AG20443 (cell line): ENCODE measurements at regions not wholly inside any gene's neighbourhood (a gene's known extent, or its start where the extent isn't known, plus 50 kb on each side); places are given as distances from the start of the nearest gene placed in this dataset.
A peak's percentile ranks its signal among the peaks of the same experiment; 100 is the strongest.

Experiments
- DNase-seq: peaks from one replicate; pipeline ENCODE4 v3.0.0; 2012; ENCODE audit warnings: low spot score, mixed read lengths

- DNase-seq, result no peak
These were observed 134.6 kb upstream of the SYNDIG1 start for GRCh38 chr20:24334830-24335229.

GRCh38 chr20:24332956-24333355, 136.5 kb upstream of the SYNDIG1 start:
- DNase-seq, result no peak

GRCh38 chr20:24331939-24332338, 137.5 kb upstream of the SYNDIG1 start:
- DNase-seq, result no peak

- DNase-seq, result no peak
These were observed 140.5 kb upstream of the SYNDIG1 start for GRCh38 chr20:24328901-24329300.

- no peak for DNase-seq
These were observed 147.5 kb upstream of the SYNDIG1 start for GRCh38 chr20:24321973-24322372.

GRCh38 chr20:24318569-24319352, 150.7 kb upstream of the SYNDIG1 start:
- no peak for DNase-seq

DNA sequence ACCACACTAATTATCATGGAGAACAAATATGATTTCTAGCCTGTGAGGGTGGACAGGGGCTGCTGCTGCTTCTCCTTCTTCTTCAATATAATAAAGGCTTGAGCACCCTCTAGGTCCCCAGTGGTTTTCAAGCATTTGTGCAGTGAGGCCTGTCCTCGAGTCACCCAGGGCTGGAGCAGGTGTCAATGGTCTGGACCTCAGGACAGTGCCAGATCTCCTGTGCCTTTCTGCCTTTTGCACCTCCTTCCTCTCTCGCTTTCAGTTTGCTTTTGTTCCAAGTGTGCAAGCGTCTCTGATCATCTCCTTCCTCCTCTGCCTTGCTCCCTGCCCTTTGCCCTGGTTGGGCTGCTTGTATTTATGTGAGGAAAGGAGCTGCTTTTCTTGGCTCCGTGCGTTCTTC, 152.2 kb upstream of the SYNDIG1 start:
- no peak for DNase-seq

DNA sequence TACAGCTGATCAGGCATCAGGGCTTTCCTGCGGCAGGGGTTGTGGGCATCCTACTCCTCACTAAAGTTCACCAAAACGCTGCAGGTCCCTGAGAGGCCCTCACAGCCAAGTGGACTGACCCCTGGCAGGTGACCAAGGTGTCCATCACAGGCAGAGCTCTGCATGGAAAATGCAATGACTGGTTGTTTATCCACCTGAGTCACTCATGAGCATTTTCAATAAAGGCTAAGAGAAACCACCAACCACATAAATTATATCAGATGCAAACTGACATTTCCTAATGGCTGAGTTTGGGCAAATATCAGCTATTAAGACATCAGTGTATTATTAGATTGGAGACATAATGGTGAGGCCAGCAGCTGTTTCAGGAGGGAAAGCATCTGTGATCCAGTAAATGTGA, 152.7 kb upstream of the SYNDIG1 start:
- DNase-seq, result no peak

DNA sequence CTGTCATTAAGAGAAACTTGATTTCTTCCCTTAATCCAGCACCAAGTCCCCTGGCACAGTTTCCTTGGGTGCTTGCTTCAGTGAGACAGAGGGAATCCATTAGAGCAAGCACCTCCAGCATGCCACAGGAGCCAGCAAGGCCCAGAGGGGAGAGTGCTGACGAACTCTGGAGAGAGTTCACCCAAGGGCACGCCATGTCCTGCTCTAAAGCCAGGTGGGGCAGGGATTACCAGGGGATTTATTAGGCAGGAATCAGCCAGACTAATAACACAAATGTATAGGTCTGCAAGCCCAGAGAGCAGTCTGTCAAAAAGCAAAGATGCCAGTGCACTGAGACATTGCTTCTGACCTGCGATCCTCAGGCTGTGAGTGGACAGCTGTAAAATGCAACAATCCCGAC, 155.4 kb upstream of the SYNDIG1 start:
- DNase-seq, result no peak

DNA sequence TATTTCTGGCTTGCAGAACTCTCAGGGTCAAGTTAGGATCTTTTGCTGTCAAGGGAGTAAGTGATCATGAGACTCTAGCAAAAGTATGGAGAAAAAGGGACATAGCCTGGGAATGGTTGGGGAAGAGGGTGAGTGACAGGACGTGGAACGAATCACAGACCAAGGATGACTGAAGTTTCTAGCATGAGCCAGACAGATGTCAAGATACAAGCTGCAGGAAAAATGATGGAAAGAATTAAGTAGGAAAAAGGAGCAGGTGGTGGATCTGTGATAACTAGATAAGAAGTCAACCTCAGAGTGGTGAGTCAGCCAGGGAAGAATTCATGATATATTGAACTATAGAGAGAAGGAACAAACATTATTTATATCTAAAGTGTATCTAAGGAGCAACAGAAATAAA, 159.8 kb upstream of the SYNDIG1 start:
- DNase-seq, result no peak

DNA sequence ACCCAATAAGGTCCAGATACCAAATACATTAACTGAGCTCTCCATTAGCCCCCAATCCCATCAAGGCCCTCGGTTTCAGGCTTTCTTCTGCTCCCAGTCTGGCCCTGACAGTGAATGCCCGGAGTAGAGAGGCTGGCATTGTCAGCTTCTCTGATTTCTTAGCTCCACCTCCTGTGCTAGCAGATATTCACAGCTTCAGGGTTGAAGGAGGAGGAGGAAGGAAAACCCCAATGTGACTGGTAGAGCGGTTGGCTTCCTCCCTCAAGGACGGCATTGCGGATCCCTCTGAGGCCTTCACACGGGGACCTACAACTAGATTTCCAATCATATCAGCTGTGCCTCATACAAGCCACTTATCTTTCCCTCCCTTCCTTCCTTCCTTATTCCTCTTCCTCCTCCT, 164.1 kb upstream of the SYNDIG1 start:
- no peak for DNase-seq

- no peak for DNase-seq
These were observed 165.1 kb upstream of the SYNDIG1 start for GRCh38 chr20:24304291-24304690.

DNA sequence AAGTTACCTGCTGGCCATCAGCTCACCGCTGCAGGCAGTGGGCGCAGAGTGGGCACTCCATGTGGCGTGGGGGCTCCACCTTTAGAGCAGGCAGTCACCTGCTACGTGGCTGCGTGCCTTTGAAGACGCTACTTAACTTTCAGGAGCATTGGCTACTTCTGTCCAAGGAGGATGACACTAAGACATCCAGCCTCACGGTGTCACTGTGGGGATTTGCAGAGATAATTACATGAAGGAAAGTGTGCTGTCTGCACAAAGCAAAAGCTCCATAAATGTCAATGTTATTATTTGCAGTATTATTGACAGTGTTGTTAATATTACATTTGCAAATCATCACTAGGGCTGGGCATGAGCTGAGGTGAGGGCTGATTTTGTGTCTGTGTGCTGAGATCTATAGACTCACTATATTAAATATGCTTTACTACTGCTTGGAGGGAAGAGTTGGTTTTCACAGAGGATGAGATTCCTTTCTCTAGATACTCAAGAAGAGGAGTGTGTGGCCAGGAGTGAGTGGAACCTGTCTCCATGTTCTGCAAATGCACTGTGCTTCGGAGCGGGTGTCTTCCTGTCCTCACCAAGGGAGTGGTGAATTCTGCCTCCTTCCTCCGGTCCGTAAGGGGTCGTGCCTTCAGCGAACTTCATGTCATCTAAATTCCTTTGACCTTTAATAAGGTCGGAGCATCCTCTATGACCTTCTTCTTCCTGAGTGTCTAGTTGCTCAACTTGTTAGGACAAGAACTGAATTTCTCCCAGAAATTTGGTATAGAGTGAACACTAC, 165.8 kb upstream of the SYNDIG1 start:
- peak; percentile 29 for DNase-seq

DNA sequence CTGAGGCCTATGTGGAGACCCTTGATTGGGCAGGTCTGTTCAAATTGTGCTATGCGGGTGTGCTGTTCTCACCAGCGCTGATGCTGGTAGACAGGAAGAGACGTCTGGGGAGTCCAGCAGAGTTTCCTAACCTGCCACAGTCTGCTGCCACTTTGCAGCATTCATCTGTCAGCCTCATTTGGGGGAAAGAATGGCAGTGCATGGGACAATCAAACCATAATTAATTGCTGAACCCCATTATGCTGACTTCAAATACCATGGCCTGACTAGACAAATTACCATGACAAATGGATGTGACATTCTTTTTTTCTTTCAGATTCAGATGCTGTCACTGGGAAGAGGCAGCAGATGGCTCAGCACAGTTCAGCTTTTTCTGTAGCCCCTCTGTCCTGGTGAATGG, 171.4 kb upstream of the SYNDIG1 start:
- DNase-seq, result no peak

DNA sequence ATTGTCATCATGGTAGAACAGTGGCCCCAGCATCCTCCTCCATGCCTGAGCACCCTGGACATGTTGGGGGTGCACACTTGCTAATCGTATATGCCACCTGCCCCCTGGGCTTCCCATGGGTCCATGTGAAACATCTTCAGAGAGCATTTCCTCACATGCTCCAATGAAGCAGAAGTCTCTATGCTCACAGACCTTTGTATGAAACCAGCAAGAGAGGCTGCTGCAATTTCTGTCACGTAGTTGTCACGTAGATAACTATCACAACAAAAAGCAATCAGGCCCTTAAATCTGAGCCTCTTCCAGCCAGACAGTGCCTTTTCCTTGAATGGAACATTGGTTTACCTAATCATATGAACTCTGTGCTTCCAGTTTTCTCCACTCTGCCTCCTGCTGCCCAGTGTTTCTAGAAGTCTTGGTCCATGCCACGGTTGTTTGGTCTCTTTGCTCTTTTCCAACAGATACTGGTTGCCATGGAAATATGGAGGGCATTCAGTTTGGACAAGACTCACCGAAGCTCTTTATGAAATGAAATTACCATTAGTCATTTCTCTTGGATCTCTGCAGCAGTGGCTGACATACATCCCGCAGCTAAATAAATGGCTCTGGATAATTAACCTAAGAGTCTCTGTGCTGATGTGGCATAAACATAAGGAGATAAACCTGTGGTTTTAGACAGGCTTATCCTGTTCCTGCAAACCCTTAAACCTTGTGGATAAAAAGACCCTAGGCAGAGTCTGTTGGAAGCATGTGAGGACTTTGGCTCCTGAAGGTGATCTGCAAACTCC, 172.8 kb upstream of the SYNDIG1 start:
- DNase-seq, result no peak

DNA sequence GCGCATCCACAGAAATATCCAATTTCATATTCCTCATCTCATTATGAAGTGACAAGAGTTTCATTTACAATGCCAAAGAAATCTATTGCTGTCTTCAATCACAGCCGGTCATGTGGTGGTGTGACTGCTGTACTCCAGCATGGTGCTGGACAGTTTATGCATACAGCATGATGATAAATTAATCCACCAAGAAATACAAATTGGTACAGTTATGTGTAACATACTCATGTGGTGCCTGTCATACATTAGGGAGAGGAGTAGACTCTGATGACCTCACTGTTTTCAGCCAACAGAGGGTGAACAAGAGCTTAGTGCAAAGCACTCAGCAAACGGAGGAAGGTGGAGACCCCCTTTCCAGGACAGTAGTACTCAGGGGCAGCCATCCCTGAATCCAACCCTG, 178.4 kb upstream of the SYNDIG1 start:
- no peak for DNase-seq

DNA sequence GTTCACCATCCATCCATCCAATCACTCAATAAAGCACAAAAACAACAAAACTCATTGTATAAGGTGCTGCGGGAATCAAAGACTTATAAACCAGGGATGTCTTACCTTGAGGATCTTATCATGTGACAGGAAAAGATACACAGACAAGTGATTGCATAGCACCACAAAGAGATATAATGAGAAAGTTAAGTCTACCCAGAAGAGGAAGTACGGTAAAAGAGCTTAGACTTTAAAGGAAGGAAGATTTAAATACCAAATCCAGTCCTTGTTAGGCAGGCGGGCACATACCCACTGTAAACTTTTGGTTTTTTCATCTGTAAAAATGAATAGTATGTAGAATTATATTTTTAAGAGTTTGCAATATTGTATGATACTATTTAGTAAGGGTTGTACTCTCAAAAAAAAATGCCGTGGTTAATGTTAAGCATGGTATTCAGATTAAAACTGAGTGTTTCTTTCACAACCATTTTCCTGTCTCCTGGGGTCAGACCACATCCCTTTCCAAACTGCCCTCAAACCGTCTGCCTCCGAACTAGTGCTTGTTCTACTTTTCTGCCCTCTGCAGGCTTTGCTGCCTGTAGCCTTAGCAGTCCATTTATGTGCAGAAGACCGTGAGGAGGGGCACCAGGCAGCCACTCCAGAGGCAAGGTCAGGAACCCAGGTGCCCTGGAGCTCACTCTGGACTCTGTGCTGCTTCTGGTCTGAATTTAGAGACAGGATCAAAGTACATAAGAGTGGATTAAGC, 179.5 kb upstream of the SYNDIG1 start:
- no peak for DNase-seq

GRCh38 chr20:24283186-24283585, 186.2 kb upstream of the SYNDIG1 start:
- no peak for DNase-seq

GRCh38 chr20:24277196-24277595, 192.2 kb upstream of the SYNDIG1 start:
- no peak for DNase-seq

GRCh38 chr20:24275946-24276705, 193.3 kb upstream of the SYNDIG1 start:
- DNase-seq, result no peak

DNA sequence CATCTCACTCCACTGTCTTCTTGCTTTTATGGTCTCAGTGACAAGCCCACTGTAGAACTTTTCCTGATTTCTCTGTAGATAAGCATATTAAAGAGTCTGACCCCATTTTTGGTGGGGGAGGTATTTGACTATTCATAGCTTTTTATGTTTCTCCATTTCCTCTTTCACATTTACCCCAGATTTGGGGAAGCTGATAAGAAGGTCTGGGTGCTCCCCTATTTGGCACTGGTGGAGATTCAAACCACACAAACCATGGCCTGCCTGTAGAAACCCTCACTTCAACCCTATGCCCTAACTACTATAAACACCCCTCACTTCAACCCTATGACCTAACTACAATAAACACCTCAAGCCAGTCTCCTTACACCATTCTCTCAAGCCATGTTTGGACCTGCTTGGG, 196.2 kb upstream of the SYNDIG1 start:
- no peak for DNase-seq
